ENCODE measurements at regions not wholly inside any gene's neighbourhood (a gene's known extent, or its start where the extent isn't known, plus 50 kb on each side); places are given as distances from the start of the nearest gene placed in this dataset.

GRCh38 chr10:45080331-45080730, 79.6 kb downstream of the ZNF22 start:
- no peak overlapping the region for H3K27ac ChIP-seq (replicated peaks)
- H3K4me3 ChIP-seq (replicated peaks; ENCODE audit: insufficient read depth, low read length), result no peak overlapping the region
- peaks cover 2% of the 10 kb centered on the region for H3K27me3 ChIP-seq (ENCODE audit: insufficient read depth, poor library complexity, severe bottlenecking)
- no peak for TF ChIP-seq SPI1 (IDR thresholded peaks at IDR 0.05; ENCODE audit: borderline replicate concordance, low read depth)
- no peak for TF ChIP-seq POLR2AphosphoS5 (IDR thresholded peaks at IDR 0.05; ENCODE audit: low read depth)
- TF ChIP-seq CTCF (IDR thresholded peaks at IDR 0.05; ENCODE audit: insufficient read depth, low read length), result no peak
- no peak for TF ChIP-seq GABPA (IDR thresholded peaks at IDR 0.05; ENCODE audit: low read depth)
- TF ChIP-seq, protein P1, sequence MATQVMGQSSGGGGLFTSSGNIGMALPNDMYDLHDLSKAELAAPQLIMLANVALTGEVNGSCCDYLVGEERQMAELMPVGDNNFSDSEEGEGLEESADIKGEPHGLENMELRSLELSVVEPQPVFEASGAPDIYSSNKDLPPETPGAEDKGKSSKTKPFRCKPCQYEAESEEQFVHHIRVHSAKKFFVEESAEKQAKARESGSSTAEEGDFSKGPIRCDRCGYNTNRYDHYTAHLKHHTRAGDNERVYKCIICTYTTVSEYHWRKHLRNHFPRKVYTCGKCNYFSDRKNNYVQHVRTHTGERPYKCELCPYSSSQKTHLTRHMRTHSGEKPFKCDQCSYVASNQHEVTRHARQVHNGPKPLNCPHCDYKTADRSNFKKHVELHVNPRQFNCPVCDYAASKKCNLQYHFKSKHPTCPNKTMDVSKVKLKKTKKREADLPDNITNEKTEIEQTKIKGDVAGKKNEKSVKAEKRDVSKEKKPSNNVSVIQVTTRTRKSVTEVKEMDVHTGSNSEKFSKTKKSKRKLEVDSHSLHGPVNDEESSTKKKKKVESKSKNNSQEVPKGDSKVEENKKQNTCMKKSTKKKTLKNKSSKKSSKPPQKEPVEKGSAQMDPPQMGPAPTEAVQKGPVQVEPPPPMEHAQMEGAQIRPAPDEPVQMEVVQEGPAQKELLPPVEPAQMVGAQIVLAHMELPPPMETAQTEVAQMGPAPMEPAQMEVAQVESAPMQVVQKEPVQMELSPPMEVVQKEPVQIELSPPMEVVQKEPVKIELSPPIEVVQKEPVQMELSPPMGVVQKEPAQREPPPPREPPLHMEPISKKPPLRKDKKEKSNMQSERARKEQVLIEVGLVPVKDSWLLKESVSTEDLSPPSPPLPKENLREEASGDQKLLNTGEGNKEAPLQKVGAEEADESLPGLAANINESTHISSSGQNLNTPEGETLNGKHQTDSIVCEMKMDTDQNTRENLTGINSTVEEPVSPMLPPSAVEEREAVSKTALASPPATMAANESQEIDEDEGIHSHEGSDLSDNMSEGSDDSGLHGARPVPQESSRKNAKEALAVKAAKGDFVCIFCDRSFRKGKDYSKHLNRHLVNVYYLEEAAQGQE (IDR thresholded peaks at IDR 0.05; ENCODE audit: insufficient replicate concordance, low read depth), result no peak
- no peak for DNase-seq (ENCODE audit: low read depth in 1 of 2, low spot score in 1 of 2)

- Histone ChIP-seq H3K27ac (replicated peaks) (no peak overlapping the region), H3K4me3 (replicated peaks; ENCODE audit: insufficient read depth, low read length) (no peak overlapping the region), H3K27me3 (ENCODE audit: insufficient read depth, poor library complexity, severe bottlenecking) (peaks cover 2% of the 10 kb centered on the region)
- no peak for DNase-seq (ENCODE audit: low read depth in 1 of 2, low spot score in 1 of 2)
- TF ChIP-seq CTCF (IDR thresholded peaks at IDR 0.05; ENCODE audit: insufficient read depth, low read length), result no peak
These were observed 81.5 kb downstream of the ZNF22 start for GRCh38 chr10:45082176-45082575.

- TF ChIP-seq CTCF (IDR thresholded peaks at IDR 0.05; ENCODE audit: insufficient read depth, low read length) (no peak), GABPA (IDR thresholded peaks at IDR 0.05; ENCODE audit: low read depth) (no peak), POLR2AphosphoS5 (IDR thresholded peaks at IDR 0.05; ENCODE audit: low read depth) (no peak)
- DNase-seq (ENCODE audit: low read depth in 1 of 2, low spot score in 1 of 2), result no peak
These were observed 91.2 kb downstream of the ZNF22 start for GRCh38 chr10:45091968-45092367.

DNA sequence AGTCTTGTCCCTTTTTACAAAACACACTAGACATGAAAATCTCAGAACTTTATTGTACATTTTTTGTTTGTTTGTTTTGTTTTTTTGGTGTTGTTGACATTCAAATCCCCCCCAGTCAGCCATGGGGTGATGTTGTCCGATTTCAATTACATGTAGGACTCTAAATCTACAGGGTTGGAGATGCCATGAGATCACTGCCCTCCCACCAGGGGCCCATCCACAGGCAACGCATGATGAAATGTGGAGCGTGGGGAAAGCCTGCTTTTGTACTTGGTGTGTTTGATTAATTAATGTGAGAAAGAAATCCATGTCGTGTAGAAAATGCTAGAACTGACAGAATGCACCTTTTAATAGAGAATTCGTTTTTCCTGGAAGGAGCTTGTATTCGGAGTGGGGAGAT, 93.2 kb downstream of the ZNF22 start:
- Histone ChIP-seq H3K27me3 (ENCODE audit: insufficient read depth, poor library complexity, severe bottlenecking) (no peaks in the 10 kb centered on the region), H3K4me3 (replicated peaks; ENCODE audit: insufficient read depth, low read length) (no peak overlapping the region), H3K27ac (replicated peaks) (no peak overlapping the region)
- no peak for DNase-seq (ENCODE audit: low read depth in 1 of 2, low spot score in 1 of 2)
- TF ChIP-seq SPI1 (IDR thresholded peaks at IDR 0.05; ENCODE audit: borderline replicate concordance, low read depth) (no peak), CTCF (IDR thresholded peaks at IDR 0.05; ENCODE audit: insufficient read depth, low read length) (no peak), POLR2AphosphoS5 (IDR thresholded peaks at IDR 0.05; ENCODE audit: low read depth) (no peak), GABPA (IDR thresholded peaks at IDR 0.05; ENCODE audit: low read depth) (no peak)
- TF ChIP-seq, protein P1 (IDR thresholded peaks at IDR 0.05; ENCODE audit: insufficient replicate concordance, low read depth), result no peak

More at GRCh38 chr10:45091968-45092367, 91.2 kb downstream of the ZNF22 start:
- H3K27ac ChIP-seq (replicated peaks), result no peak overlapping the region
- no peak overlapping the region for H3K4me3 ChIP-seq (replicated peaks; ENCODE audit: insufficient read depth, low read length)
- no peaks in the 10 kb centered on the region for H3K27me3 ChIP-seq (ENCODE audit: insufficient read depth, poor library complexity, severe bottlenecking)

Measured in HL-60 (cell line).